ENCODE measurements at regions not wholly inside any gene's neighbourhood (a gene's known extent, or its start where the extent isn't known, plus 50 kb on each side); places are given as distances from the start of the nearest gene placed in this dataset.

GRCh38 chr11:130722401-130722800 is 193.9 kb downstream of the SNX19 start:
- TF ChIP-seq, protein P1, sequence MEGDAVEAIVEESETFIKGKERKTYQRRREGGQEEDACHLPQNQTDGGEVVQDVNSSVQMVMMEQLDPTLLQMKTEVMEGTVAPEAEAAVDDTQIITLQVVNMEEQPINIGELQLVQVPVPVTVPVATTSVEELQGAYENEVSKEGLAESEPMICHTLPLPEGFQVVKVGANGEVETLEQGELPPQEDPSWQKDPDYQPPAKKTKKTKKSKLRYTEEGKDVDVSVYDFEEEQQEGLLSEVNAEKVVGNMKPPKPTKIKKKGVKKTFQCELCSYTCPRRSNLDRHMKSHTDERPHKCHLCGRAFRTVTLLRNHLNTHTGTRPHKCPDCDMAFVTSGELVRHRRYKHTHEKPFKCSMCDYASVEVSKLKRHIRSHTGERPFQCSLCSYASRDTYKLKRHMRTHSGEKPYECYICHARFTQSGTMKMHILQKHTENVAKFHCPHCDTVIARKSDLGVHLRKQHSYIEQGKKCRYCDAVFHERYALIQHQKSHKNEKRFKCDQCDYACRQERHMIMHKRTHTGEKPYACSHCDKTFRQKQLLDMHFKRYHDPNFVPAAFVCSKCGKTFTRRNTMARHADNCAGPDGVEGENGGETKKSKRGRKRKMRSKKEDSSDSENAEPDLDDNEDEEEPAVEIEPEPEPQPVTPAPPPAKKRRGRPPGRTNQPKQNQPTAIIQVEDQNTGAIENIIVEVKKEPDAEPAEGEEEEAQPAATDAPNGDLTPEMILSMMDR (IDR thresholded peaks at IDR 0.05 in 8 of 11, conservative IDR thresholded peaks at IDR 0.05 in 3 of 11), result no peak
- TF ChIP-seq POLR2A (IDR thresholded peaks at IDR 0.05), result no peak
- no peak for TF ChIP-seq POLR2AphosphoS5 (IDR thresholded peaks at IDR 0.05)

Measured in spleen (tissue), 7 donors.